H1 (cell line): ENCODE measurements at regions not wholly inside any gene's neighbourhood (a gene's known extent, or its start where the extent isn't known, plus 50 kb on each side); places are given as distances from the start of the nearest gene placed in this dataset.

Source experiments
- CTCF ChIA-PET: fragments of 300-600 bp; sonication (Branson Sonifier 250); formaldehyde crosslinking; loops from one replicate; lab custom pipeline; 2021; ENCODE audit not compliant: partially characterized antibody; lab: Charles Lee
- POLR2A ChIA-PET: fragments of 300-600 bp; sonication (Branson Sonifier 250); formaldehyde crosslinking; loops from one replicate; lab custom pipeline; 2021; ENCODE audit warnings: inconsistent platforms; ENCODE audit not compliant: partially characterized antibody; lab: Charles Lee
- DNase-seq, 2 experiments: peaks; one replicate each; pipeline versions ENCODE4 v3.0.0 to v3.0.0-alpha.2; 2010 to 2022; ENCODE audit warnings: low spot score in 2 of 2, low read depth in 1 of 2, mixed read lengths in 1 of 2
- FAIRE-seq: peaks from 2 replicates; lab custom pipeline; 2011; peaks lifted over from hg19 to GRCh38; lab: Jason Lieb, UNC
- H2AFZ ChIP-seq: 2 replicates; pipeline ENCODE4 v1.8.1; 2012; ENCODE audit warnings: low read length, inconsistent platforms
- H2AK5ac ChIP-seq: 2 replicates; pipeline ENCODE4 v1.6.1; 2013; ENCODE audit warnings: low read depth, low read length
- H2BK120ac ChIP-seq: replicated peaks from 2 replicates; pipeline ENCODE3; 2013; ENCODE audit warnings: low read depth, low read length, inconsistent platforms
- H2BK12ac ChIP-seq: 2 replicates; pipeline ENCODE4 v1.6.1; 2013; ENCODE audit warnings: low read depth, low read length
- H2BK15ac ChIP-seq: 2 replicates; pipeline ENCODE4 v1.6.1; 2013; ENCODE audit warnings: low read length
- H2BK20ac ChIP-seq: 2 replicates; pipeline ENCODE4 v1.6.1; 2013; ENCODE audit warnings: low read length
- H2BK5ac ChIP-seq: 2 replicates; pipeline ENCODE4 v1.6.1; 2013; ENCODE audit warnings: low read depth, low read length
- H3K14ac ChIP-seq: 2 replicates; pipeline ENCODE4 v1.6.1; 2013; ENCODE audit warnings: inconsistent platforms; ENCODE audit not compliant: insufficient read length
- H3K18ac ChIP-seq: 2 replicates; pipeline ENCODE4 v1.6.1; 2013; ENCODE audit warnings: low read length; ENCODE audit errors: extremely low read depth
- H3K23ac ChIP-seq: 2 replicates; pipeline ENCODE4 v1.6.1; 2013; ENCODE audit warnings: inconsistent platforms; ENCODE audit not compliant: insufficient read length
- H3K23me2 ChIP-seq: 2 replicates; pipeline ENCODE4 v1.6.1; 2013; ENCODE audit warnings: low read depth, low read length
- H3K27ac ChIP-seq: 2 replicates; pipeline ENCODE4 v1.6.1; 2011; ENCODE audit warnings: low read depth, low read length, inconsistent platforms
- H3K27me3 ChIP-seq, 4 experiments: replicated peaks in 1 of 4; 1 replicate in 1 of 4; 2 replicates in 3 of 4; pipeline versions ENCODE4 v1.6.1 to v1.8.1; 2011 to 2013; ENCODE audit warnings: low read length in 3 of 4, mild to moderate bottlenecking in 3 of 4, inconsistent platforms in 2 of 4, mixed read lengths in 2 of 4, moderate library complexity in 1 of 4; ENCODE audit not compliant: control insufficient read depth in 3 of 4, insufficient read depth in 3 of 4; ENCODE audit errors: extremely low read depth in 1 of 4
- H3K36me3 ChIP-seq, 4 experiments: 2 replicates each; pipeline versions ENCODE4 v1.6.1 to v1.8.1; 2011 to 2013; ENCODE audit warnings: mild to moderate bottlenecking in 4 of 4, low read length in 3 of 4, moderate library complexity in 2 of 4, control low read depth in 1 of 4, inconsistent platforms in 1 of 4; ENCODE audit not compliant: insufficient read depth in 4 of 4, control insufficient read depth in 2 of 4
- H3K4ac ChIP-seq: replicated peaks from 2 replicates; pipeline ENCODE3; 2013; ENCODE audit warnings: low read length, low read depth, mixed read lengths, inconsistent platforms; ENCODE audit not compliant: insufficient read length
- H3K4me1 ChIP-seq, 4 experiments: replicated peaks in 1 of 4; 1 replicate in 1 of 4; 2 replicates in 3 of 4; pipeline versions ENCODE4 v1.6.1 to v1.8.1; 2011 to 2013; ENCODE audit warnings: low read length in 3 of 4, inconsistent platforms in 2 of 4, mixed read lengths in 1 of 4; ENCODE audit not compliant: insufficient read depth in 4 of 4, control insufficient read depth in 3 of 4
- H3K4me2 ChIP-seq, 2 experiments: 2 replicates each; pipeline versions ENCODE4 v1.6.1 to v1.8.1; 2011 to 2013; ENCODE audit warnings: low read depth in 2 of 2, low read length in 2 of 2, control low read depth in 1 of 2, inconsistent platforms in 1 of 2, mild to moderate bottlenecking in 1 of 2; ENCODE audit not compliant: insufficient read depth in 1 of 2
- H3K4me3 ChIP-seq, 4 experiments: fragments of 200-600, 300-600 bp in 1 of 4; sonication (generic), shearing (Covaris generic), sonication (Bioruptor Twin) in 1 of 4; 2 replicates each; pipeline versions ENCODE4 v1.5.1 to v1.8.1; 2011 to 2016; ENCODE audit warnings: low read length in 4 of 4, low read depth in 3 of 4, control low read depth in 2 of 4, inconsistent platforms in 2 of 4, mild to moderate bottlenecking in 2 of 4, mixed read lengths in 1 of 4, moderate library complexity in 1 of 4; ENCODE audit not compliant: insufficient read depth in 2 of 4; ENCODE audit errors: extremely low read depth in 1 of 4
- H3K56ac ChIP-seq: replicated peaks from 2 replicates; pipeline ENCODE3; 2013; ENCODE audit warnings: low read depth, mild to moderate bottlenecking, mixed read lengths, low read length, inconsistent platforms; ENCODE audit not compliant: insufficient read length
- H3K79me1 ChIP-seq: 2 replicates; pipeline ENCODE4 v1.6.1; 2013; ENCODE audit warnings: low read depth, low read length, control low read depth
- H3K79me2 ChIP-seq, 2 experiments: 2 replicates each; pipeline versions ENCODE4 v1.6.1 to v1.8.1; 2012 to 2013; ENCODE audit warnings: low read length in 2 of 2, mild to moderate bottlenecking in 2 of 2, inconsistent platforms in 1 of 2; ENCODE audit not compliant: insufficient read depth in 2 of 2, control insufficient read depth in 1 of 2
- H3K9ac ChIP-seq, 4 experiments: replicated peaks in 1 of 4; 1 replicate in 1 of 4; 2 replicates in 3 of 4; pipeline versions ENCODE4 v1.6.1 to v1.8.1; 2011 to 2013; ENCODE audit warnings: low read depth in 3 of 4, low read length in 3 of 4, control low read depth in 2 of 4, mild to moderate bottlenecking in 2 of 4, moderate library complexity in 2 of 4, inconsistent platforms in 1 of 4; ENCODE audit errors: extremely low read depth in 1 of 4
- H3K9me3 ChIP-seq, 2 experiments: 2 replicates each; pipeline versions ENCODE4 v1.6.1 to v1.8.1; 2012 to 2013; ENCODE audit warnings: mild to moderate bottlenecking in 2 of 2, moderate library complexity in 2 of 2, control low read depth in 1 of 2, inconsistent platforms in 1 of 2, low read depth in 1 of 2, low read length in 1 of 2, mixed read lengths in 1 of 2; ENCODE audit not compliant: insufficient read depth in 2 of 2
- H4K20me1 ChIP-seq, 2 experiments: replicated peaks in 1 of 2; 2 replicates each; pipeline versions ENCODE3 to v1.8.1; 2011 to 2013; ENCODE audit warnings: inconsistent platforms in 2 of 2, low read length in 2 of 2, mild to moderate bottlenecking in 1 of 2; ENCODE audit not compliant: insufficient read depth in 2 of 2, control insufficient read depth in 1 of 2
- H4K5ac ChIP-seq: 2 replicates; pipeline ENCODE4 v1.6.1; 2013; ENCODE audit warnings: low read length, low read depth, mixed read lengths, inconsistent platforms; ENCODE audit not compliant: insufficient read length
- H4K8ac ChIP-seq: 2 replicates; pipeline ENCODE4 v1.8.0; 2013; ENCODE audit warnings: mild to moderate bottlenecking, moderate library complexity, low read length, inconsistent platforms; ENCODE audit not compliant: insufficient read depth; ENCODE audit errors: extremely low read depth
- H4K91ac ChIP-seq: replicated peaks from 2 replicates; pipeline ENCODE3; 2013; ENCODE audit warnings: low read length, mixed read lengths, inconsistent platforms; ENCODE audit not compliant: insufficient read length
- ASH2L ChIP-seq: fragments of 200-600, 300-600 bp; sonication (generic); IDR thresholded peaks from one replicate; pipeline ENCODE4 v1.7.1; 2017; ENCODE audit warnings: low read length
- CBX5 ChIP-seq: fragments of 300-800, 300-1000 bp; sonication (generic); IDR thresholded peaks from 2 replicates; pipeline ENCODE4 v1.7.1; 2016; ENCODE audit warnings: antibody characterized with exemption, low read length, low read depth
- KDM4A ChIP-seq: IDR thresholded peaks from one replicate; pipeline ENCODE4 v1.7.1; 2012; ENCODE audit warnings: low read depth, mild to moderate bottlenecking, moderate library complexity, low read length, inconsistent platforms; ENCODE audit not compliant: severe bottlenecking
- MAFK ChIP-seq: IDR thresholded peaks from 2 replicates; pipeline ENCODE4 v1.6.1; 2012; ENCODE audit warnings: low read depth, mild to moderate bottlenecking, improper control_type of control experiment, low read length
- NRF1 ChIP-seq: IDR thresholded peaks from 2 replicates; pipeline ENCODE4 v1.6.1; 2011; ENCODE audit warnings: mild to moderate bottlenecking, low read depth, low read length, improper control_type of control experiment
- PHF8 ChIP-seq: fragments of 200-600 bp; sonication (generic); conservative IDR thresholded peaks from 2 replicates; pipeline ENCODE4 v1.7.1; 2012; ENCODE audit warnings: low read depth, mild to moderate bottlenecking, inconsistent platforms, low read length, moderate library complexity
- SIRT6 ChIP-seq: IDR thresholded peaks from one replicate; pipeline ENCODE4 v1.7.1; 2012; ENCODE audit warnings: low read length, inconsistent platforms
- WGBS, 2 experiments: shearing (Covaris generic) in 1 of 2; methylation state at CpG; one replicate each; pipeline versions ENCODE4 v1.1.6 to v1.1.7; 2013 to 2015; ENCODE audit warnings: low lambda C conversion rate in 2 of 2, mixed read lengths in 2 of 2, inconsistent platforms in 1 of 2, low coverage in 1 of 2, missing lambda C conversion rate in 1 of 2; ENCODE audit not compliant: insufficient replicate concordance in 2 of 2, insufficient coverage in 1 of 2, insufficient read length in 1 of 2; ENCODE audit errors: extremely low coverage in 1 of 2, missing lambda C conversion rate in 1 of 2; 5-methylcytosine and 5-hydroxymethylcytosine counted together
- TF ChIP-seq, protein P1 (sequence below): IDR thresholded peaks from 2 replicates; pipeline ENCODE4 v1.6.1; 2011; ENCODE audit warnings: low read depth, mild to moderate bottlenecking, low read length; ENCODE audit not compliant: insufficient read depth

DNA sequence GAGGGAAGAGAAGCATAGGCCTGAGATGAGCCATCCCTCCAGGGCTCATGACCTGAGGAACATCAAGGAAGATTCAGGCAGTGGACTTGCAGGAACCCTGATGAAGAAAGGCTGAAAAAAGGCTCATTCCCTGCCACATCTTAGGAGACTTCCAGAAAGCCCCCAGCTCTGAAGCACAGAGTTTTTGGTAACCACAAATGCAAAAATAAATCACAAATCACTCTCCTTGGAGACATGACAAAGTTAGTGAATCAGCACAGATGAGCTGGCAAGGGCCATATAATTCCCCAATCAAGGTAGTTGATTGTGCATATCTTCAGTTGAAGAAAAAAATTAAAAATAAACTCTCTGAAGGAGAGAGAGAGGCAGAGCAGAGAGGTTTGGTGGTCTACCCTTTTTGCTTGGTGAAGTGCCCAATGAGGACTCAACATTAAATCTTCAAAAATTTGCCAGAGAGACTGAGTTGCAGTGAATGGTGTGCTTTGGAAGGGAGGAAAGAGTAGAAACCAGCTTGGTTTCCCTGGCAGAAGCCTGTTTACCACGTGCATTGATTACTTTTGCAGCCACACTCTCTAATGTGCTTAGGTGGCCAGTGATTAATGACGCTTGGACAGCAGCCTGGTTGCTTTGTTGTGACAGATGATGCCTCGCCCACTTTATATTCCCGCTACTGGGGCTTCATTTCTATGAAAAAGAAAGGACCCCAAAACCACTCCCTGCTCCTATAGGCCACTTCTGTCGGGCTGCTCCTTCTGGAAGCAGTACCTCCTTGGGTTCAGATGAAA, 257.4 kb upstream of the SLC14A2 start:
- H3K18ac ChIP-seq: no peak overlapping the region
- H3K23me2 ChIP-seq: no peaks in the 10 kb centered on the region
- no peaks in the 10 kb centered on the region for H3K79me2 ChIP-seq
- H2BK12ac ChIP-seq: no peak overlapping the region
- FAIRE-seq (no peak), DNase-seq (no peak)
- no peak overlapping the region for H2BK5ac ChIP-seq
- H3K9me3 ChIP-seq: no peaks in the 10 kb centered on the region
- TF ChIP-seq NRF1: no peak
- TF ChIP-seq MAFK: no peak
- TF ChIP-seq KDM4A: no peak
- TF ChIP-seq ASH2L: no peak
- TF ChIP-seq SIRT6: no peak
- TF ChIP-seq, protein P1, sequence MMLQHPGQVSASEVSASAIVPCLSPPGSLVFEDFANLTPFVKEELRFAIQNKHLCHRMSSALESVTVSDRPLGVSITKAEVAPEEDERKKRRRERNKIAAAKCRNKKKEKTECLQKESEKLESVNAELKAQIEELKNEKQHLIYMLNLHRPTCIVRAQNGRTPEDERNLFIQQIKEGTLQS: no peak
- no peak for TF ChIP-seq CBX5
- TF ChIP-seq PHF8: no peak
- H2AK5ac ChIP-seq: no peak overlapping the region
- H4K91ac ChIP-seq: no peak overlapping the region
- no peaks in the 10 kb centered on the region for H3K27me3 ChIP-seq
- 94% methylated on average over 5 of the region's 5 CpGs; no CpG with 5 or more reads in 1 of the 2 experiments for WGBS, 2 experiments
- ChIA-PET CTCF (interaction anchor here (0.7 to 3.3 kb wide), 8 partner anchors 11 to 248 kb away, joined by 3 to 14 read pairs (median 5); no protein-coding TSS in a partner anchor), POLR2A (no interaction called here)
- no peak overlapping the region for H3K27ac ChIP-seq
- no peak overlapping the region for H3K4ac ChIP-seq
- no peak overlapping the region for H4K5ac ChIP-seq
- H3K9ac ChIP-seq: no peak overlapping the region
- H2BK20ac ChIP-seq: no peak overlapping the region
- no peak overlapping the region for H4K8ac ChIP-seq
- H4K20me1 ChIP-seq: no peaks in the 10 kb centered on the region
- H3K4me2 ChIP-seq: no peak overlapping the region
- no peak overlapping the region for H3K23ac ChIP-seq
- no peak overlapping the region for H3K14ac ChIP-seq
- H3K79me1 ChIP-seq: no peaks in the 10 kb centered on the region
- H3K56ac ChIP-seq: no peak overlapping the region
- no peak overlapping the region for H3K4me3 ChIP-seq
- no peak overlapping the region for H2BK120ac ChIP-seq
- H3K4me1 ChIP-seq: no peaks in the 10 kb centered on the region
- no peaks in the 10 kb centered on the region for H3K36me3 ChIP-seq
- H2BK15ac ChIP-seq: no peak overlapping the region
- H2AFZ ChIP-seq: no peak overlapping the region
